ENCODE measurements at regions not wholly inside any gene's neighbourhood (a gene's known extent, or its start where the extent isn't known, plus 50 kb on each side); places are given as distances from the start of the nearest gene placed in this dataset.

DNA sequence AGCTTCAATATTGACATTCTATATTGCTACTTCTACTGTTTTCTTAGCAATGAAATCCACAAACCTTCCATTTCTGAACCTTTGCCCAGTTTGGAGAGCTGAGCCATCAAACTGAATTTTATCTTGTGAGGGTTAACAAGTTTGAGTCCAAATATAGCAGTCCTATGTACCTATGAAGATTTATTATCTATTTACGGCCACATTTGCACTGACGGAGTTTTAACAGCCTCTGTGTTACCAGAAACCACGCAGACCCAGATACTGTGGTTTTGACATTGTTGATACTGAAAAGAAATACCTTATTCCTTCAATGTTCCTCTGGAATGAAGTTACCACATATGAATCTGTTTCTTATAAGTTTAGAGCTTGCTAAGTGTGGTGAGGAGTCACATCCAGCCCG, 172.6 kb downstream of the FGFR2 start:
- H3K27ac ChIP-seq = no peak overlapping the region
- no peaks in the 10 kb centered on the region for H3K9me3 ChIP-seq
- TF ChIP-seq, protein P1, sequence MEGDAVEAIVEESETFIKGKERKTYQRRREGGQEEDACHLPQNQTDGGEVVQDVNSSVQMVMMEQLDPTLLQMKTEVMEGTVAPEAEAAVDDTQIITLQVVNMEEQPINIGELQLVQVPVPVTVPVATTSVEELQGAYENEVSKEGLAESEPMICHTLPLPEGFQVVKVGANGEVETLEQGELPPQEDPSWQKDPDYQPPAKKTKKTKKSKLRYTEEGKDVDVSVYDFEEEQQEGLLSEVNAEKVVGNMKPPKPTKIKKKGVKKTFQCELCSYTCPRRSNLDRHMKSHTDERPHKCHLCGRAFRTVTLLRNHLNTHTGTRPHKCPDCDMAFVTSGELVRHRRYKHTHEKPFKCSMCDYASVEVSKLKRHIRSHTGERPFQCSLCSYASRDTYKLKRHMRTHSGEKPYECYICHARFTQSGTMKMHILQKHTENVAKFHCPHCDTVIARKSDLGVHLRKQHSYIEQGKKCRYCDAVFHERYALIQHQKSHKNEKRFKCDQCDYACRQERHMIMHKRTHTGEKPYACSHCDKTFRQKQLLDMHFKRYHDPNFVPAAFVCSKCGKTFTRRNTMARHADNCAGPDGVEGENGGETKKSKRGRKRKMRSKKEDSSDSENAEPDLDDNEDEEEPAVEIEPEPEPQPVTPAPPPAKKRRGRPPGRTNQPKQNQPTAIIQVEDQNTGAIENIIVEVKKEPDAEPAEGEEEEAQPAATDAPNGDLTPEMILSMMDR (IDR thresholded peaks at IDR 0.05) = no peak
- no peaks in the 10 kb centered on the region for H3K36me3 ChIP-seq
- no peaks in the 10 kb centered on the region for H3K4me1 ChIP-seq (ENCODE audit: control insufficient read depth in 1 of 2, insufficient read depth in 1 of 2, low read depth in 1 of 2, low read length in 1 of 2)
- no peak overlapping the region for H3K4me3 ChIP-seq (ENCODE audit: low read depth in 1 of 2, low read length in 1 of 2)
- no peaks in the 10 kb centered on the region for H3K27me3 ChIP-seq

DNA sequence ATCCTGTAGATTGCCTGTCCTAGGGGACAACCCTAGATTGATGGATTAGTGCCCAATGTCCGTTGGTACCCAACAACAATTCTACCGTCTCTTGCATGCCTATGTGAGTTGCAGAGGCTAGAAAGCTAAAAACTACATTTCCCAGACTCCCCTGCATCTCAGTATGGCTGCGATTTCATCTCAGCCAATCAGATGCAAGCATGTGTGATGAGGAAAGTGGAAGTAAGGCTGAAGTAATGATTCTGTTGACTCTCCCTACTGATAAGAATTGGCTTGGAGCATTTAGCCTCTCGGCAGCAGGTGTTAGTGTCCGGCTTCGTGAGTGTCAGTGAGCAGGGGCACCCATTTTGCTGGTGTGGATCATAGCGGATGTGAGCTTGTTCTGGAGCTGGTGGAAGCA, 171.9 kb downstream of the FGFR2 start:
- Histone ChIP-seq H3K9me3 (no peaks in the 10 kb centered on the region), H3K36me3 (no peaks in the 10 kb centered on the region), H3K4me3 (ENCODE audit: low read depth in 1 of 2, low read length in 1 of 2) (no peak overlapping the region), H3K4me1 (ENCODE audit: control insufficient read depth in 1 of 2, insufficient read depth in 1 of 2, low read depth in 1 of 2, low read length in 1 of 2) (no peaks in the 10 kb centered on the region), H3K27me3 (no peaks in the 10 kb centered on the region), H3K27ac (no peak overlapping the region)
- TF ChIP-seq, protein P1 (IDR thresholded peaks at IDR 0.05) = no peak

Measured in neutrophil (primary cell).